ENCODE measurements at regions not wholly inside any gene's neighbourhood (a gene's known extent, or its start where the extent isn't known, plus 50 kb on each side); places are given as distances from the start of the nearest gene placed in this dataset.

DNA sequence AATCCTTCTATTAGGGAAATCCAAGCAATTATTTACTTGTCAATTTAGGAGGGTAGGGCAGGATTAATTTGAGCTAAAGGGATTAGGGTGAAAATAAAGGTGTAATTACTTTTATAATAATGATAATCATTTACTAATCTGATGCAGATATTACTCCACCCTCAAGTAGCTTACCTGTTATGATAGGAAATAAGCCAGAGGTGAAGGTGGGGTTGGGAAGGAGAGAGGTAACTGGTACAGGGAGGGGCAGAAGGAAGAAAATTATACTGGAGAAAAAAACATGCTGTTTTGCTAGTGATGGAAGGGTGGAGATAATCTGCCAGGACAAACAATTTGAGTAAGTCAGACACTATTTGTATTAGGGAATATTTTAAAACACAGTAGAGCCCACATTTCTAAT is 157.7 kb downstream of the BARX2 start:
- no peak for ATAC-seq (ENCODE audit: low read depth)
- H2BK5ac ChIP-seq (ENCODE audit: low read depth, low read length, poor library complexity, severe bottlenecking), result no peak overlapping the region
- no peak overlapping the region for H2AK9ac ChIP-seq (replicated peaks; ENCODE audit: low read depth, low read length, poor library complexity)
- no peak overlapping the region for H3K18ac ChIP-seq (ENCODE audit: low read depth, low read length)
- H3K36me3 ChIP-seq (ENCODE audit: control insufficient read depth, insufficient read depth, low read length), result no peaks in the 10 kb centered on the region
- H2BK120ac ChIP-seq (ENCODE audit: low read depth, low read length), result no peak overlapping the region
- H2AK5ac ChIP-seq (ENCODE audit: low read depth, low read length), result no peak overlapping the region
- no peak overlapping the region for H3K14ac ChIP-seq (replicated peaks; ENCODE audit: low read depth, low read length)
- H2BK15ac ChIP-seq (ENCODE audit: low read depth, low read length), result no peak overlapping the region
- DNase-seq, result no peak
- H3K79me1 ChIP-seq (ENCODE audit: low read depth in 1 of 2, low read length in 2 of 2), result no peaks in the 10 kb centered on the region
- intact Hi-C loops (cut with micrococcal nuclease) (no loop called here), in situ Hi-C loops (cut with MboI; ENCODE audit: low sequenced_read_pairs) (no loop called here), dilution Hi-C loops (cut with HindIII; ENCODE audit: low sequenced_read_pairs, unreplicated experiment) (no loop called here)
- no peak overlapping the region for H3K23ac ChIP-seq (ENCODE audit: low read depth, low read length)
- no peaks in the 10 kb centered on the region for H3K27me3 ChIP-seq (ENCODE audit: control insufficient read depth, insufficient read depth, low read length)
- H3K27ac ChIP-seq (ENCODE audit: insufficient read depth, low read length), result no peak overlapping the region
- H3K4me2 ChIP-seq (ENCODE audit: low read depth, low read length), result no peak overlapping the region
- no peaks in the 10 kb centered on the region for H4K20me1 ChIP-seq (ENCODE audit: insufficient read depth, low read length)
- H3K56ac ChIP-seq (ENCODE audit: extremely low read depth, insufficient read depth, low read length), result no peak overlapping the region
- no peaks in the 10 kb centered on the region for H3K9me1 ChIP-seq (ENCODE audit: insufficient read depth, low read length)
- H2BK20ac ChIP-seq (ENCODE audit: low read depth, low read length), result no peak overlapping the region
- BruUV-seq (replicated peaks), result no TSS peak
- no peak overlapping the region for H3K4me3 ChIP-seq (ENCODE audit: insufficient read depth, low read depth, low read length)
- H3K4me1 ChIP-seq (ENCODE audit: control insufficient read depth, insufficient read depth, low read length), result no peaks in the 10 kb centered on the region
- H3K9ac ChIP-seq (ENCODE audit: low read depth, low read length), result no peak overlapping the region
- ChIA-PET POLR2A (ENCODE audit: unreplicated experiment) (no interaction called here), CTCF (no interaction called here)
- H3K4ac ChIP-seq (ENCODE audit: low read depth, low read length), result no peak overlapping the region
- peaks cover 6% of the 10 kb centered on the region for H3K9me3 ChIP-seq (ENCODE audit: control insufficient read depth, insufficient read depth, low read length)
- no peak overlapping the region for H4K8ac ChIP-seq (ENCODE audit: low read depth in 2 of 2, low read length in 2 of 2)
- H4K91ac ChIP-seq (ENCODE audit: insufficient read depth, low read depth, low read length), result no peak overlapping the region
- H2AFZ ChIP-seq (replicated peaks; ENCODE audit: low read length, poor library complexity), result no peak overlapping the region
- TF ChIP-seq RCOR1 (IDR thresholded peaks at IDR 0.05; ENCODE audit: insufficient replicate concordance, low read length) (no peak), RFX5 (IDR thresholded peaks at IDR 0.05; ENCODE audit: low read depth, low read length) (no peak), CEBPB (IDR thresholded peaks at IDR 0.05; ENCODE audit: low read depth, low read length) (no peak), NFE2L2 (IDR thresholded peaks at IDR 0.05; ENCODE audit: low read depth, low read length) (no peak), MAFK (IDR thresholded peaks at IDR 0.05; ENCODE audit: low read depth, low read length) (no peak), MAZ (IDR thresholded peaks at IDR 0.05; ENCODE audit: borderline replicate concordance, low read depth, low read length) (no peak), MXI1 (IDR thresholded peaks at IDR 0.05; ENCODE audit: borderline replicate concordance, low read depth, low read length) (no peak), BHLHE40 (IDR thresholded peaks at IDR 0.05; ENCODE audit: low read depth, low read length) (no peak), RAD21 (IDR thresholded peaks at IDR 0.05; ENCODE audit: low read length) (no peak), FOS (IDR thresholded peaks at IDR 0.05; ENCODE audit: low read depth, low read length) (no peak), POLR2A (IDR thresholded peaks at IDR 0.05; ENCODE audit: low read depth, low read length) (no peak)
- TF ChIP-seq, protein P1, sequence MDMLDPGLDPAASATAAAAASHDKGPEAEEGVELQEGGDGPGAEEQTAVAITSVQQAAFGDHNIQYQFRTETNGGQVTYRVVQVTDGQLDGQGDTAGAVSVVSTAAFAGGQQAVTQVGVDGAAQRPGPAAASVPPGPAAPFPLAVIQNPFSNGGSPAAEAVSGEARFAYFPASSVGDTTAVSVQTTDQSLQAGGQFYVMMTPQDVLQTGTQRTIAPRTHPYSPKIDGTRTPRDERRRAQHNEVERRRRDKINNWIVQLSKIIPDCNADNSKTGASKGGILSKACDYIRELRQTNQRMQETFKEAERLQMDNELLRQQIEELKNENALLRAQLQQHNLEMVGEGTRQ (IDR thresholded peaks at IDR 0.05; ENCODE audit: low read depth, low read length), result no peak
- TF ChIP-seq, protein P2, sequence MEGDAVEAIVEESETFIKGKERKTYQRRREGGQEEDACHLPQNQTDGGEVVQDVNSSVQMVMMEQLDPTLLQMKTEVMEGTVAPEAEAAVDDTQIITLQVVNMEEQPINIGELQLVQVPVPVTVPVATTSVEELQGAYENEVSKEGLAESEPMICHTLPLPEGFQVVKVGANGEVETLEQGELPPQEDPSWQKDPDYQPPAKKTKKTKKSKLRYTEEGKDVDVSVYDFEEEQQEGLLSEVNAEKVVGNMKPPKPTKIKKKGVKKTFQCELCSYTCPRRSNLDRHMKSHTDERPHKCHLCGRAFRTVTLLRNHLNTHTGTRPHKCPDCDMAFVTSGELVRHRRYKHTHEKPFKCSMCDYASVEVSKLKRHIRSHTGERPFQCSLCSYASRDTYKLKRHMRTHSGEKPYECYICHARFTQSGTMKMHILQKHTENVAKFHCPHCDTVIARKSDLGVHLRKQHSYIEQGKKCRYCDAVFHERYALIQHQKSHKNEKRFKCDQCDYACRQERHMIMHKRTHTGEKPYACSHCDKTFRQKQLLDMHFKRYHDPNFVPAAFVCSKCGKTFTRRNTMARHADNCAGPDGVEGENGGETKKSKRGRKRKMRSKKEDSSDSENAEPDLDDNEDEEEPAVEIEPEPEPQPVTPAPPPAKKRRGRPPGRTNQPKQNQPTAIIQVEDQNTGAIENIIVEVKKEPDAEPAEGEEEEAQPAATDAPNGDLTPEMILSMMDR (conservative IDR thresholded peaks at IDR 0.05; ENCODE audit: low read depth, low read length), result no peak
- TF ChIP-seq, protein P3, sequence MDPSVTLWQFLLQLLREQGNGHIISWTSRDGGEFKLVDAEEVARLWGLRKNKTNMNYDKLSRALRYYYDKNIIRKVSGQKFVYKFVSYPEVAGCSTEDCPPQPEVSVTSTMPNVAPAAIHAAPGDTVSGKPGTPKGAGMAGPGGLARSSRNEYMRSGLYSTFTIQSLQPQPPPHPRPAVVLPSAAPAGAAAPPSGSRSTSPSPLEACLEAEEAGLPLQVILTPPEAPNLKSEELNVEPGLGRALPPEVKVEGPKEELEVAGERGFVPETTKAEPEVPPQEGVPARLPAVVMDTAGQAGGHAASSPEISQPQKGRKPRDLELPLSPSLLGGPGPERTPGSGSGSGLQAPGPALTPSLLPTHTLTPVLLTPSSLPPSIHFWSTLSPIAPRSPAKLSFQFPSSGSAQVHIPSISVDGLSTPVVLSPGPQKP (IDR thresholded peaks at IDR 0.05; ENCODE audit: borderline replicate concordance, low read depth, low read length), result no peak
- no peak overlapping the region for H4K5ac ChIP-seq (ENCODE audit: low read depth, low read length)

All from IMR-90 (cell line).